ENCODE measurements at regions not wholly inside any gene's neighbourhood (a gene's known extent, or its start where the extent isn't known, plus 50 kb on each side); places are given as distances from the start of the nearest gene placed in this dataset.

DNA sequence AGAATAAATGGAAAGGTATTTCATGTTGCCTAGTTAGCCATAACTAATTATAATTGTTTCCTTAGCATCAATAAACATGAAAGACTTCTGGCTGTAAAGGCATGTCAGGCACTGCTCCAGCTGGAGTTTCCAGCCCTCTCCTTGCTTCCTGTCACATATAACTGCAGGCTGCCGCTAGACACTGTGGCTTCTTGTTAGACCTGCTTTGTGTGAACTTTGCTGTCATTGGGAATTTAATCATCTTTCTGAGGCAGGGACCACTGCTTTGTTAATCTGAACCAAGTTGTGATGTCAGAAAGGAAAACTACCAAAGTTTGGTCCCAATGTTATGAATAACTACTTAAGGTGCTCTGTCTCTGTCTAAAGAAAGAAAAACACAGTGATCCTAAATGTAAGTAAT, 90.3 kb upstream of the DUSP10 start:
- TF ChIP-seq ESRRG (CRISPR knock-in tag; IDR thresholded peaks at IDR 0.05) = no peak
- TF ChIP-seq, protein P1, sequence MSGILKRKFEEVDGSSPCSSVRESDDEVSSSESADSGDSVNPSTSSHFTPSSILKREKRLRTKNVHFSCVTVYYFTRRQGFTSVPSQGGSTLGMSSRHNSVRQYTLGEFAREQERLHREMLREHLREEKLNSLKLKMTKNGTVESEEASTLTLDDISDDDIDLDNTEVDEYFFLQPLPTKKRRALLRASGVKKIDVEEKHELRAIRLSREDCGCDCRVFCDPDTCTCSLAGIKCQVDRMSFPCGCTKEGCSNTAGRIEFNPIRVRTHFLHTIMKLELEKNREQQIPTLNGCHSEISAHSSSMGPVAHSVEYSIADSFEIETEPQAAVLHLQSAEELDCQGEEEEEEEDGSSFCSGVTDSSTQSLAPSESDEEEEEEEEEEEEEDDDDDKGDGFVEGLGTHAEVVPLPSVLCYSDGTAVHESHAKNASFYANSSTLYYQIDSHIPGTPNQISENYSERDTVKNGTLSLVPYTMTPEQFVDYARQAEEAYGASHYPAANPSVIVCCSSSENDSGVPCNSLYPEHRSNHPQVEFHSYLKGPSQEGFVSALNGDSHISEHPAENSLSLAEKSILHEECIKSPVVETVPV (CRISPR knock-in tag; IDR thresholded peaks at IDR 0.05) = no peak
- no peak for TF ChIP-seq ZNF8 (CRISPR knock-in tag; IDR thresholded peaks at IDR 0.05)
- no peak for TF ChIP-seq TOX (CRISPR knock-in tag; IDR thresholded peaks at IDR 0.05; ENCODE audit: borderline replicate concordance)
- TF ChIP-seq TCF4 (CRISPR knock-in tag; IDR thresholded peaks at IDR 0.05; ENCODE audit: borderline replicate concordance) = no peak
- no peak for TF ChIP-seq TSHZ2 (CRISPR knock-in tag; IDR thresholded peaks at IDR 0.05)
- no peak for TF ChIP-seq OSR1 (CRISPR knock-in tag; IDR thresholded peaks at IDR 0.05)
- TF ChIP-seq, protein P2, sequence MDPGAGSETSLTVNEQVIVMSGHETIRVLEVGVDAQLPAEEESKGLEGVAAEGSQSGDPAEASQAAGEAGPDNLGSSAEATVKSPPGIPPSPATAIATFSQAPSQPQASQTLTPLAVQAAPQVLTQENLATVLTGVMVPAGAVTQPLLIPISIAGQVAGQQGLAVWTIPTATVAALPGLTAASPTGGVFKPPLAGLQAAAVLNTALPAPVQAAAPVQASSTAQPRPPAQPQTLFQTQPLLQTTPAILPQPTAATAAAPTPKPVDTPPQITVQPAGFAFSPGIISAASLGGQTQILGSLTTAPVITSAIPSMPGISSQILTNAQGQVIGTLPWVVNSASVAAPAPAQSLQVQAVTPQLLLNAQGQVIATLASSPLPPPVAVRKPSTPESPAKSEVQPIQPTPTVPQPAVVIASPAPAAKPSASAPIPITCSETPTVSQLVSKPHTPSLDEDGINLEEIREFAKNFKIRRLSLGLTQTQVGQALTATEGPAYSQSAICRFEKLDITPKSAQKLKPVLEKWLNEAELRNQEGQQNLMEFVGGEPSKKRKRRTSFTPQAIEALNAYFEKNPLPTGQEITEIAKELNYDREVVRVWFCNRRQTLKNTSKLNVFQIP (CRISPR knock-in tag; IDR thresholded peaks at IDR 0.05; ENCODE audit: borderline replicate concordance, low read depth) = no peak
- no peak for TF ChIP-seq ZFP3 (CRISPR knock-in tag; IDR thresholded peaks at IDR 0.05)
- TF ChIP-seq PATZ1 (CRISPR knock-in tag; IDR thresholded peaks at IDR 0.05; ENCODE audit: borderline replicate concordance) = no peak
- no peak for TF ChIP-seq ARNTL (CRISPR knock-in tag; IDR thresholded peaks at IDR 0.05; ENCODE audit: borderline replicate concordance, low read depth)
- no peak for TF ChIP-seq SNAI2 (CRISPR knock-in tag; IDR thresholded peaks at IDR 0.05)
- no peak for TF ChIP-seq ZC3H10 (CRISPR knock-in tag; IDR thresholded peaks at IDR 0.05)
- TF ChIP-seq ZFP30 (CRISPR knock-in tag; IDR thresholded peaks at IDR 0.05) = no peak
- no peak for TF ChIP-seq ZNF565 (CRISPR knock-in tag; conservative IDR thresholded peaks at IDR 0.05; ENCODE audit: low read depth)
- no peak for TF ChIP-seq PPARA (CRISPR knock-in tag; IDR thresholded peaks at IDR 0.05; ENCODE audit: borderline replicate concordance)
- TF ChIP-seq, protein P3, sequence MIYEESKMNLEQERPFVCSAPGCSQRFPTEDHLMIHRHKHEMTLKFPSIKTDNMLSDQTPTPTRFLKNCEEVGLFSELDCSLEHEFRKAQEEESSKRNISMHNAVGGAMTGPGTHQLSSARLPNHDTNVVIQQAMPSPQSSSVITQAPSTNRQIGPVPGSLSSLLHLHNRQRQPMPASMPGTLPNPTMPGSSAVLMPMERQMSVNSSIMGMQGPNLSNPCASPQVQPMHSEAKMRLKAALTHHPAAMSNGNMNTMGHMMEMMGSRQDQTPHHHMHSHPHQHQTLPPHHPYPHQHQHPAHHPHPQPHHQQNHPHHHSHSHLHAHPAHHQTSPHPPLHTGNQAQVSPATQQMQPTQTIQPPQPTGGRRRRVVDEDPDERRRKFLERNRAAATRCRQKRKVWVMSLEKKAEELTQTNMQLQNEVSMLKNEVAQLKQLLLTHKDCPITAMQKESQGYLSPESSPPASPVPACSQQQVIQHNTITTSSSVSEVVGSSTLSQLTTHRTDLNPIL (CRISPR knock-in tag; IDR thresholded peaks at IDR 0.05; ENCODE audit: low read depth) = no peak
- TF ChIP-seq RARB (CRISPR knock-in tag; IDR thresholded peaks at IDR 0.05) = no peak
- no peak for TF ChIP-seq BACH2 (CRISPR knock-in tag; IDR thresholded peaks at IDR 0.05; ENCODE audit: borderline replicate concordance)
- no peak for ATAC-seq

DNA sequence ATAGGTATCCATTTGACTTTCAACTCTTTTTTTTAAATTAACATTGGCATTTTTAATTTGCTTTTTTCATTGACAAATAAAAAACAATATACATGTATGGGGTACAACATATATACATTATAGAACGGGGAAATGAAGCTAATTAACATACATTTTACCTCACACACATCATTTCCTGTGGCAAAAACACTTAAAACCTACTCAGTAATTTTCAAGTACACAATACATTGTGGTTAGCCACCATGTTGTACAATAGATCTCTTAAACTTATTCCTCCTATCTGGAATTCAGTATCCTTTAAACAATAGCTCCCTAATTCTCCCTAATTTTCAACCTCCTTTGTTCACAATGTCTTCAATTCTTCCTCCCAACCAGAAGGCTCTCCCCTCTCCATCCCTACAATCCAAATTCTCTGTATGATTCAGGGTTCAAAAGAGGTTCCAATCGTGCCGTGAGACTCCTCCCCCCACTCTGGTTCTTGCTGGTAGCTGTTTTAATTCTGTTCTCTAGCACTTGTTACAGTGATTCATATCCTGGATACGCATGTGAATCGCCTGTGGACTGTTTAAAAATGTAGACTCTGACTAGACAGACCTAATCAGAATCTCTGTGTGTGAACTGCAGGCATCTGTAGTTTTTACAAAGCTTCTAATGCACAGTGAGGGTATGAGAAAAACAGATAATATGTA, 87.6 kb upstream of the DUSP10 start:
- peak; percentile 94 for ATAC-seq
- TF ChIP-seq ZC3H10 (CRISPR knock-in tag; IDR thresholded peaks at IDR 0.05) (peak; percentile 90), TCF4 (CRISPR knock-in tag; IDR thresholded peaks at IDR 0.05; ENCODE audit: borderline replicate concordance) (no peak)

DNA sequence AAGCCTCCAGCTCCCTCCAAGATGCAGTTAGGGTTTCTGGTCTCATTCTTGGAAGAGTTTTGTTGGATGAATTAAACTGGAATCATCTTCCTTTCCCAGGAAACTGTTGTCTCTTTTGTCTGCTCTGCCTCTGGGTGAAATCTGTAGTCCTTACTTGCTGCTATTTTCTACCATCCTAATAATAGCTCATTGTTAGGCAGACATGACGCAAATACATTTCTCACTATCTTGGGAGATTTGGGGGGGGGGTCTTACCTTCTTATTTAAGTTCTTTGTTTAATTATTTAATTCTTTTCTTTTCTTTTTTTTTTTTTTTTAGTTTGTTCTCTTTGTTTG, 85.4 kb upstream of the DUSP10 start:
- no peak for ATAC-seq

More for the DNA sequence above, 85.4 kb upstream of the DUSP10 start:
- TF ChIP-seq ZC3H10 (CRISPR knock-in tag; IDR thresholded peaks at IDR 0.05) (no peak), ARNTL (CRISPR knock-in tag; IDR thresholded peaks at IDR 0.05; ENCODE audit: borderline replicate concordance, low read depth) (no peak), ZNF565 (CRISPR knock-in tag; conservative IDR thresholded peaks at IDR 0.05; ENCODE audit: low read depth) (no peak)
- TF ChIP-seq, protein P3 (CRISPR knock-in tag; IDR thresholded peaks at IDR 0.05; ENCODE audit: low read depth) = no peak

Measured in SK-N-SH treated with all-trans-retinoic acid at 6 μM for 48 hours (cell line).